ENCODE measurements at regions not wholly inside any gene's neighbourhood (a gene's known extent, or its start where the extent isn't known, plus 50 kb on each side); places are given as distances from the start of the nearest gene placed in this dataset.

- TF ChIP-seq DPF2 (IDR thresholded peaks at IDR 0.05) (no peak), ZBTB40 (IDR thresholded peaks at IDR 0.05; ENCODE audit: borderline replicate concordance) (no peak), PAX5 (IDR thresholded peaks at IDR 0.05; ENCODE audit: borderline replicate concordance, low read depth, low read length) (no peak), MYC (IDR thresholded peaks at IDR 0.05; ENCODE audit: insufficient read depth, insufficient read length, insufficient replicate concordance, low read length, severe bottlenecking) (no peak), SREBF2 (IDR thresholded peaks at IDR 0.05; ENCODE audit: low read length) (no peak), HDAC2 (IDR thresholded peaks at IDR 0.05) (no peak), CBFB (IDR thresholded peaks at IDR 0.05; ENCODE audit: low read depth) (no peak), CHD4 (IDR thresholded peaks at IDR 0.05) (no peak), BMI1 (IDR thresholded peaks at IDR 0.05; ENCODE audit: borderline replicate concordance) (no peak), KAT2A (conservative IDR thresholded peaks at IDR 0.05; ENCODE audit: control insufficient read depth, low read depth, low read length) (no peak), ATF7 (IDR thresholded peaks at IDR 0.05; ENCODE audit: low read depth) (no peak), ZNF687 (IDR thresholded peaks at IDR 0.05) (no peak), FOXM1 (IDR thresholded peaks at IDR 0.05; ENCODE audit: low read depth, low read length) (no peak), GATAD2B (conservative IDR thresholded peaks at IDR 0.05; ENCODE audit: low read depth) (no peak), ZBED1 (IDR thresholded peaks at IDR 0.05; ENCODE audit: borderline replicate concordance) (no peak), ZNF207 (IDR thresholded peaks at IDR 0.05; ENCODE audit: borderline replicate concordance) (no peak)
- ChIA-PET POLR2A (no interaction called here), RAD21 (ENCODE audit: unreplicated experiment) (no interaction called here), CTCF (no interaction called here), SMC1A (ENCODE audit: uncharacterized antibody, unreplicated experiment) (no interaction called here)
- H3K4me3 ChIP-seq = no peak overlapping the region
- FAIRE-seq = no peak
- no peaks in the 10 kb centered on the region for H4K20me1 ChIP-seq (ENCODE audit: control insufficient read depth, insufficient read depth)
- no peak for DNase-seq (ENCODE audit: low read depth, low spot score)
- no peaks in the 10 kb centered on the region for H3K9me3 ChIP-seq (replicated peaks; ENCODE audit: control insufficient read depth, insufficient read depth, low read length)
- no peaks in the 10 kb centered on the region for H3K27me3 ChIP-seq (replicated peaks in 1 of 2; ENCODE audit: control insufficient read depth in 2 of 2, insufficient read depth in 2 of 2, low read length in 1 of 2)
- H3K4me2 ChIP-seq (ENCODE audit: control insufficient read depth, insufficient read depth) = no peak overlapping the region
- no peaks in the 10 kb centered on the region for H3K4me1 ChIP-seq (ENCODE audit: control insufficient read depth, insufficient read depth, low read length)
- no peak overlapping the region for H2AFZ ChIP-seq (ENCODE audit: control insufficient read depth, low read depth, low read length)
- ATAC-seq = no peak
- H3K27ac ChIP-seq (ENCODE audit: control insufficient read depth, insufficient read depth) = no peak overlapping the region
- intact Hi-C loops (cut with micrococcal nuclease; ENCODE audit: unreplicated experiment) (no loop called here), in situ Hi-C loops (cut with MboI) (no loop called here)
- H3K9ac ChIP-seq (ENCODE audit: control insufficient read depth, insufficient read depth, low read length) = no peak overlapping the region
- WGBS (ENCODE audit: insufficient coverage, insufficient replicate concordance, low lambda C conversion rate, missing lambda C conversion rate) = 39% methylated on average over 5 of the region's 5 CpGs
- H3K36me3 ChIP-seq (ENCODE audit: control insufficient read depth in 2 of 2, insufficient read depth in 2 of 2, low read length in 1 of 2) = no peaks in the 10 kb centered on the region
- no peaks in the 10 kb centered on the region for H3K79me2 ChIP-seq (ENCODE audit: control insufficient read depth, insufficient read depth, low read length)
- BruUV-seq (replicated peaks) = no TSS peak
Observed at GRCh38 chr12:126418400-126418799, 1353.2 kb downstream of the AACS start.
